Colonic mucosa (tissue), 4 donors: ENCODE measurements at regions not wholly inside any gene's neighbourhood (a gene's known extent, or its start where the extent isn't known, plus 50 kb on each side); places are given as distances from the start of the nearest gene placed in this dataset.

Experiments used
- DNase-seq: peaks from one replicate; pipeline ENCODE4 v3.0.0-alpha.2; 2020
- H3K27ac ChIP-seq: fragments of 200-600 bp; one replicate; pipeline ENCODE4 v1.8.0; 2021
- H3K27me3 ChIP-seq: fragments of 200-600 bp; one replicate; pipeline ENCODE4 v1.8.0; 2021
- H3K36me3 ChIP-seq: fragments of 200-600 bp; one replicate; pipeline ENCODE4 v1.8.0; 2021
- H3K4me1 ChIP-seq: fragments of 200-600 bp; one replicate; pipeline ENCODE4 v1.8.0; 2021; ENCODE audit warnings: mild to moderate bottlenecking
- H3K4me3 ChIP-seq: fragments of 200-600 bp; one replicate; pipeline ENCODE4 v1.8.0; 2021
- H3K9ac ChIP-seq, 2 donors: one replicate each; pipeline ENCODE4 v1.7.0; 2013; ENCODE audit warnings: control low read depth in 2 of 2, low read depth in 2 of 2, low read length in 2 of 2
- H3K9me3 ChIP-seq: fragments of 200-600 bp; one replicate; pipeline ENCODE4 v1.8.0; 2021
- intact Hi-C: fragments of 100-400 bp; cut with DNase I; formaldehyde crosslinking; loops from one replicate; pipeline ENCODE4 v1.14.1; 2022
- TF ChIP-seq, protein P1 (sequence below): fragments of 200-600 bp; IDR thresholded peaks from one replicate; pipeline ENCODE4 v1.8.0; 2022; ENCODE audit warnings: antibody characterized with exemption, mild to moderate bottlenecking
- donor health status: healthy.
- donor health status: DM: no; HTN: no; CAD: no.
- donor health status: DM: no; HTN: no; CAD: no.

DNA sequence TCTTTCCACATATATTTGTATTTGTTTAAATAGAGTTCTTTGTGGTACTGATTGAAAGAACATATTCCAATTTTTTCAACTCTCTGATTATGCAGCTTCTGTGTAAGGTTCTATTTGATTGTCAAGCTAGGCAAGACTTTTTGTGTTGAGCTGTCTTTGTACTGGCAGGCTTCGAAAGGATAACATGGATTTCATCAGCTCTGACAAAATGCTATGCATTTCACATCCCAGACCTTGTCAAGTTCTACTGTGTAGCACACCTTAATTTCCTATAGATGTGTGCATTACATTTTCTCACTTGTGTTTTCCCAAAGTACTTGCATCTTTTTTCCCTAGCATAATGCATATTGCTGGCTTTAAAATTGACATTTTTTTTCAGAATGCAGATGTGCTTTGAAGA lies 555.0 kb upstream of the GYPC start:
- Histone ChIP-seq H3K4me1 (no peaks in the 10 kb centered on the region), H3K4me3 (no peak overlapping the region), H3K27me3 (no peaks in the 10 kb centered on the region), H3K27ac (no peak overlapping the region), H3K9me3 (no peaks in the 10 kb centered on the region), H3K9ac (no peak overlapping the region), H3K36me3 (no peaks in the 10 kb centered on the region)
- DNase-seq = no peak
- TF ChIP-seq, protein P1, sequence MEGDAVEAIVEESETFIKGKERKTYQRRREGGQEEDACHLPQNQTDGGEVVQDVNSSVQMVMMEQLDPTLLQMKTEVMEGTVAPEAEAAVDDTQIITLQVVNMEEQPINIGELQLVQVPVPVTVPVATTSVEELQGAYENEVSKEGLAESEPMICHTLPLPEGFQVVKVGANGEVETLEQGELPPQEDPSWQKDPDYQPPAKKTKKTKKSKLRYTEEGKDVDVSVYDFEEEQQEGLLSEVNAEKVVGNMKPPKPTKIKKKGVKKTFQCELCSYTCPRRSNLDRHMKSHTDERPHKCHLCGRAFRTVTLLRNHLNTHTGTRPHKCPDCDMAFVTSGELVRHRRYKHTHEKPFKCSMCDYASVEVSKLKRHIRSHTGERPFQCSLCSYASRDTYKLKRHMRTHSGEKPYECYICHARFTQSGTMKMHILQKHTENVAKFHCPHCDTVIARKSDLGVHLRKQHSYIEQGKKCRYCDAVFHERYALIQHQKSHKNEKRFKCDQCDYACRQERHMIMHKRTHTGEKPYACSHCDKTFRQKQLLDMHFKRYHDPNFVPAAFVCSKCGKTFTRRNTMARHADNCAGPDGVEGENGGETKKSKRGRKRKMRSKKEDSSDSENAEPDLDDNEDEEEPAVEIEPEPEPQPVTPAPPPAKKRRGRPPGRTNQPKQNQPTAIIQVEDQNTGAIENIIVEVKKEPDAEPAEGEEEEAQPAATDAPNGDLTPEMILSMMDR = no peak
- intact Hi-C loops = no loop called here

DNA sequence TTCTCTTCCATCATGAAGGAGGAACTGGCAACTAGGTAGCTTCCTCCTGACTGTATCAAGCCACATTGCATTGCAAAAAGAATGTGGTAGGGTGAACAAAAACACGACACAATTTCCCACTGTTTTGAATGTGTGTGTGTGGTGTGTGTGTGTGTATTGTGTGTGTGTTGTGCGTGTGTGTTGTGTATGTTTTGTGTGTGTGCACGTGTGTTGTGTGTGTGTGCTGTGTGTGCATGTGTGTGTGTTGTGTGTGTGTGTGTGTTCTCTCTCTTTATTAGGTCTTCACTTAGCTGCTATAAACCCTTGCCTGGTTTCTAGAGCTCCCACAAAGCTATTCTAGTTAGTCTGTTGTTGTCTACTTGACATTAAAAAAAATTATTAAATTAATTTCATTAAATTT lies 550.0 kb upstream of the GYPC start:
- no peaks in the 10 kb centered on the region for H3K27me3 ChIP-seq
- no peaks in the 10 kb centered on the region for H3K4me1 ChIP-seq
- no peaks in the 10 kb centered on the region for H3K36me3 ChIP-seq
- no peak overlapping the region for H3K4me3 ChIP-seq
- H3K27ac ChIP-seq = no peak overlapping the region
- no peak overlapping the region for H3K9ac ChIP-seq
- TF ChIP-seq, protein P1 = no peak
- intact Hi-C loops = no loop called here
- no peak for DNase-seq
- H3K9me3 ChIP-seq = no peaks in the 10 kb centered on the region

DNA sequence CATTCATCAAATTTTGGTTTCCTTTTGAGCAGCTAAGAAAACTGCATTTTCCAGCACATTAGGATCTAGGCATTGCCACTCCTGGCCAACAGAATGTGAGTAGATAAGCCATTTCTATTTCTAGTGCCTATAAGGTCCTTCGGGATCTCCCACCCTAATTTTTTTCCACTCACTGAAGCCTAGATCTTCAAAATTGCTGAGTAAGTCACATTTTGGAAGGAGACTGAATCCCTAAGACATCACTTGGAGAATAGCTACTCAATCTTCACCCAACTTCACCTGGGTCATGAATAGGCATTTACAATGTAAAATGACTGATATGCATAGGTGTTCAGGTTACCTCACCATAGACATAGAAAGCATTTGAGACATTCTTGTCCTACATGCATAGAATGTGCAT lies 548.1 kb upstream of the GYPC start:
- H3K4me1 ChIP-seq = no peaks in the 10 kb centered on the region
- intact Hi-C loops = no loop called here

DNA sequence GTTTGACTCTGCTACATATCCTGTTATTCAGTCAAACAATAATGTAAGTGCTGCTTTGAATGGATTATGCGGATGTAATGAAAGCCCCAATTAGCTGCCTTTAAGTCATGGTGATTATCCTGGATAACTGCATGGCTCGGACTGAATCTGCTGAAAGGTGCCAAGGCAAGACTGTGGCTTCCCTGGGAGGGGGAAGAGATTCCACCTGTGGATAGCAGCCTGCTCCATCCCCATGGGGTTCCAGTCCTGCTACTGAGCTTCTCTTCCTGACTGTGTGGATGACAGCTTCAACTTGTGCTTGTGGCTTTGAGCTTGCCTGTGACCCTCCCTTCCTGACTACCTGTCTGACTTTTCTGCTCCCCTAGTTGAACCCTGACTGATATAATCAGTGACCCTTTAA lies 540.0 kb upstream of the GYPC start:
- Histone ChIP-seq H3K9ac (no peak overlapping the region), H3K27me3 (no peaks in the 10 kb centered on the region), H3K4me3 (no peak overlapping the region), H3K27ac (no peak overlapping the region), H3K36me3 (no peaks in the 10 kb centered on the region), H3K9me3 (no peaks in the 10 kb centered on the region), H3K4me1 (no peaks in the 10 kb centered on the region)
- intact Hi-C loops = no loop called here
- TF ChIP-seq, protein P1 = no peak
- DNase-seq = no peak

More for the DNA sequence above, 548.1 kb upstream of the GYPC start:
- Histone ChIP-seq H3K27ac (no peak overlapping the region), H3K27me3 (no peaks in the 10 kb centered on the region), H3K9me3 (no peaks in the 10 kb centered on the region), H3K9ac (no peak overlapping the region), H3K36me3 (no peaks in the 10 kb centered on the region), H3K4me3 (no peak overlapping the region)
- DNase-seq = no peak
- TF ChIP-seq, protein P1 = no peak

DNA sequence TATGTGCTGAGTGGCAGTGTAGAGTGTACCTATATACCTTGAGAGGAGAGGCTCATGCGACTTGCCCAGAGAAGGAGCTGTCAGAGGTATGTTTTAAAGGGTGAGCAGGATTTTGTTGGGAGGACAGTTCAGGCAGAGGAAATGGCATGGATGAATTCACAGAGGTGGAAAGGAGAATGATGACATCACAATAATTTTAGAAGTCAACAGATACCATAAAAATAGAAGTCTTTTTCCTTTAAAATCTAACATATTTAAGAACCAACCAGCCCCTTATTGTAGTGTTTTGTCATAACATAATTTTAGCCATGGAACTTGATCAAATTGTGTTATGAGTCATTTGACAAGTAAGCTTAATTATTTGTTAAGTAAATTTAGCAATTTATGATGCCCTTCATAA lies 538.1 kb upstream of the GYPC start:
- Histone ChIP-seq H3K4me3 (no peak overlapping the region), H3K4me1 (no peaks in the 10 kb centered on the region), H3K27ac (no peak overlapping the region), H3K36me3 (no peaks in the 10 kb centered on the region), H3K9me3 (no peaks in the 10 kb centered on the region), H3K9ac (no peak overlapping the region), H3K27me3 (no peaks in the 10 kb centered on the region)
- intact Hi-C loops = no loop called here
- DNase-seq = no peak
- TF ChIP-seq, protein P1 = no peak

DNA sequence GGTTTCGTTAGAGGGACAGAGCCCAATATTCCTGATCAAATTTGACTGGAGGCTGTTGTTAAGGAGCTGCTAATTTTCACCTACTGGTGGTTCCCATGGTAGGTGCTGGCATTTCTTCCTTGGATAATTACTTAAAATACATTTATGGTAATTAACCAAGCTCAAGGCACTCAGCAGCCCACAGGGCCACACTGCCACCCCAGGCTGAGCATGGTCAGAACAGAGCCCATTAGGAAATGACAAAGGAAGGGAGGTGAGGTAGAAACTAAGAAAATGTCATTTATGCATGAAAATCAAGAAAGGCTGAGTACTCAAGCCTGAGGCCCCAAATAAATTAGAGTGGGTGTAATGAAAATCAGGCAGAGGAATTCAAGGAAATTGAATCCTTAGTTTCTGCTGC lies 510.2 kb upstream of the GYPC start:
- TF ChIP-seq, protein P1 = no peak
- no peaks in the 10 kb centered on the region for H3K36me3 ChIP-seq

More for the DNA sequence above, 510.2 kb upstream of the GYPC start:
- H3K4me1 ChIP-seq = no peaks in the 10 kb centered on the region
- no peaks in the 10 kb centered on the region for H3K27me3 ChIP-seq
- H3K4me3 ChIP-seq = no peak overlapping the region
- no peak overlapping the region for H3K27ac ChIP-seq
- H3K9me3 ChIP-seq = no peaks in the 10 kb centered on the region
- intact Hi-C loops = no loop called here
- DNase-seq = no peak
- H3K9ac ChIP-seq = no peak overlapping the region
